Stomach (tissue), 8 donors: ENCODE measurements at regions not wholly inside any gene's neighbourhood (a gene's known extent, or its start where the extent isn't known, plus 50 kb on each side); places are given as distances from the start of the nearest gene placed in this dataset.
"Not testable (repeated sequence)": the region's sequence is repeated elsewhere in the genome, so short reads cannot be mapped to it uniquely, and the experiment has no call there.

Source experiments
- DNase-seq, 2 donors: peaks; one replicate each; pipeline versions ENCODE4 v3.0.0 to v3.0.0-alpha.2; 2013 to 2019
- H3K27ac ChIP-seq, 5 donors: fragments of 200-600 bp in 4 of 5; sonication (generic) in 4 of 5; one replicate each; pipeline ENCODE4 v1.5.1; 2013 to 2019; ENCODE audit warnings: mild to moderate bottlenecking in 1 of 5, moderate library complexity in 1 of 5
- H3K27me3 ChIP-seq, 3 donors: fragments of 200-600 bp; sonication (generic); one replicate each; pipeline ENCODE4 v1.5.1; 2017 to 2019; ENCODE audit warnings: mixed run types in 1 of 3
- H3K36me3 ChIP-seq, 4 donors: fragments of 200-600 bp; sonication (generic); 1 replicate in 3 of 4; 2 replicates in 1 of 4; pipeline ENCODE4 v1.5.1; 2016 to 2019
- H3K4me1 ChIP-seq, 4 donors: fragments of 200-600 bp; sonication (generic); one replicate each; pipeline ENCODE4 v1.5.1; 2016 to 2019
- H3K4me3 ChIP-seq, 4 donors: fragments of 200-600 bp; sonication (generic) in 3 of 4; one replicate each; pipeline ENCODE4 v1.5.1; 2016 to 2019; ENCODE audit warnings: mild to moderate bottlenecking in 1 of 4
- H3K9me3 ChIP-seq, 4 donors: fragments of 200-600 bp; sonication (generic); one replicate each; pipeline ENCODE4 v1.5.1; 2016 to 2019
- EP300 ChIP-seq: sonication (generic); formaldehyde crosslinking; IDR thresholded peaks from one replicate; pipeline ENCODE4 v1.6.1; 2017; ENCODE audit warnings: antibody characterized with exemption
- POLR2A ChIP-seq, 4 donors: fragments of 450-650 bp; IDR thresholded peaks; one replicate each; pipeline ENCODE4 v1.6.1; 2016; ENCODE audit warnings: antibody characterized with exemption in 4 of 4, control low read depth in 2 of 4, mild to moderate bottlenecking in 1 of 4, moderate library complexity in 1 of 4
- POLR2AphosphoS5 ChIP-seq, 3 donors: sonication (generic); formaldehyde crosslinking; IDR thresholded peaks; one replicate each; pipeline ENCODE4 v1.6.1; 2016; ENCODE audit warnings: antibody characterized with exemption in 3 of 3
- WGBS, 5 donors: extraction: QIAGEN DNeasy Blood & Tissue Kit in 3 of 5; methylation state at CpG; one replicate each; pipeline versions ENCODE4 v1.1.5 to v1.1.7; 2013 to 2018; 5-methylcytosine and 5-hydroxymethylcytosine counted together
- intact Hi-C: fragments of 100-400 bp; cut with DNase I; formaldehyde crosslinking; loops from one replicate; pipeline ENCODE4 v1.15.1; 2023; ENCODE audit warnings: low total_unique reads
- TF ChIP-seq, protein P1 (sequence below), 7 experiments: fragments of 450-650 bp in 4 of 7; fragments of 200-600 bp in 3 of 7; sonication (generic) in 3 of 7; IDR thresholded peaks; one replicate each; pipeline ENCODE4 v1.5.1; 2016 to 2019; ENCODE audit warnings: antibody characterized with exemption in 7 of 7, control low read depth in 2 of 7, mild to moderate bottlenecking in 1 of 7
- donor health status: healthy with polysubstance abuse.
- donor health status: Bipolar disorder and iron deficiency.
- donor health status: healthy.

DNA sequence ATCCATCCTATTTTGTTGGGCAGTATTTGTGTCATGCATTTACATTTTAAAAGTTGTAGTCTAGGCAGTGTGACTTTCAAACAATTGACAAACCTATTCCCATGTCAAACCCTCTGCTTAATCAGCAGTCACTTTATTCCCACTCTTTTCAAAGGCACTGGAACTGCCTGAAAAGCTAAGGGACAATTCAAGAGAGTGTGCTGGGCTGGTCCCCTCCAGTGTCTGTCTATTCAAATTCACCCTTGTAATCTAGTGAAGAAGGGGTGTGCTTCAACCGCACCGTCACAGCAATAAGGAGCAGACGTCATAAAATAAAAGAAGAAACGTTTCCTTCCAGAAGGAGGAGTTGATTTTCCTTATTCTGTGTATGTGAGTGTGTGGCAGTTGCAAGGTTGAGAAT, 197.0 kb upstream of the MAD2L1 start:
- 55 to 61% (median 57%) methylated on average over 4 of the region's 4 CpGs for WGBS, 5 donors
- no peaks in the 10 kb centered on the region for H3K9me3 ChIP-seq
- no peak overlapping the region for H3K27ac ChIP-seq
- no peaks in the 10 kb centered on the region for H3K4me1 ChIP-seq
- no peak for TF ChIP-seq EP300
- TF ChIP-seq, protein P1, sequence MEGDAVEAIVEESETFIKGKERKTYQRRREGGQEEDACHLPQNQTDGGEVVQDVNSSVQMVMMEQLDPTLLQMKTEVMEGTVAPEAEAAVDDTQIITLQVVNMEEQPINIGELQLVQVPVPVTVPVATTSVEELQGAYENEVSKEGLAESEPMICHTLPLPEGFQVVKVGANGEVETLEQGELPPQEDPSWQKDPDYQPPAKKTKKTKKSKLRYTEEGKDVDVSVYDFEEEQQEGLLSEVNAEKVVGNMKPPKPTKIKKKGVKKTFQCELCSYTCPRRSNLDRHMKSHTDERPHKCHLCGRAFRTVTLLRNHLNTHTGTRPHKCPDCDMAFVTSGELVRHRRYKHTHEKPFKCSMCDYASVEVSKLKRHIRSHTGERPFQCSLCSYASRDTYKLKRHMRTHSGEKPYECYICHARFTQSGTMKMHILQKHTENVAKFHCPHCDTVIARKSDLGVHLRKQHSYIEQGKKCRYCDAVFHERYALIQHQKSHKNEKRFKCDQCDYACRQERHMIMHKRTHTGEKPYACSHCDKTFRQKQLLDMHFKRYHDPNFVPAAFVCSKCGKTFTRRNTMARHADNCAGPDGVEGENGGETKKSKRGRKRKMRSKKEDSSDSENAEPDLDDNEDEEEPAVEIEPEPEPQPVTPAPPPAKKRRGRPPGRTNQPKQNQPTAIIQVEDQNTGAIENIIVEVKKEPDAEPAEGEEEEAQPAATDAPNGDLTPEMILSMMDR (IDR thresholded peaks at IDR 0.05): no peak
- TF ChIP-seq POLR2A (IDR thresholded peaks at IDR 0.05): no peak
- no peak for TF ChIP-seq POLR2AphosphoS5 (IDR thresholded peaks at IDR 0.05)
- H3K36me3 ChIP-seq: no peaks in the 10 kb centered on the region
- DNase-seq: no peak
- intact Hi-C loops: no loop called here
- H3K4me3 ChIP-seq: no peak overlapping the region
- H3K27me3 ChIP-seq: no peaks in the 10 kb centered on the region

- Histone ChIP-seq H3K4me3 (no peak overlapping the region), H3K4me1 (no peaks in the 10 kb centered on the region), H3K9me3 (no peaks in the 10 kb centered on the region), H3K36me3 (no peaks in the 10 kb centered on the region), H3K27ac (no peak overlapping the region), H3K27me3 (no peaks in the 10 kb centered on the region)
- 86 to 91% (median 88%) methylated on average over 6 of the region's 6 CpGs for WGBS, 5 donors
- no peak for DNase-seq
- TF ChIP-seq EP300: no peak
- TF ChIP-seq, protein P1 (IDR thresholded peaks at IDR 0.05): no peak
- no peak for TF ChIP-seq POLR2AphosphoS5 (IDR thresholded peaks at IDR 0.05)
- TF ChIP-seq POLR2A (IDR thresholded peaks at IDR 0.05): no peak
- intact Hi-C loops: no loop called here
Measured at GRCh38 chr4:120261117-120261516, 194.5 kb upstream of the MAD2L1 start.

- H3K36me3 ChIP-seq, H3K4me1 ChIP-seq, H3K9me3 ChIP-seq, H3K4me3 ChIP-seq, DNase-seq, H3K27ac ChIP-seq, intact Hi-C loops, H3K27me3 ChIP-seq: not testable (repeated sequence)
- 57 to 82% (median 70%) methylated on average over 12 to 25 of the region's 28 CpGs for WGBS, 5 donors
Measured at GRCh38 chr4:120256112-120256775, 189.6 kb upstream of the MAD2L1 start.

- no peak overlapping the region for H3K4me3 ChIP-seq
- H3K4me1 ChIP-seq: peaks cover 0 to 10% (median 1%) of the 10 kb centered on the region in 4 donors
- no peaks in the 10 kb centered on the region for H3K9me3 ChIP-seq
- DNase-seq: no peak
- intact Hi-C loops: no loop called here
- no peak overlapping the region for H3K27ac ChIP-seq
- no peaks in the 10 kb centered on the region for H3K27me3 ChIP-seq
- H3K36me3 ChIP-seq: no peaks in the 10 kb centered on the region
- 81 to 93% (median 84%) methylated on average over 5 of the region's 5 CpGs for WGBS, 5 donors
- TF ChIP-seq EP300 (no peak), POLR2A (IDR thresholded peaks at IDR 0.05) (no peak), POLR2AphosphoS5 (IDR thresholded peaks at IDR 0.05) (no peak)
- TF ChIP-seq, protein P1 (IDR thresholded peaks at IDR 0.05): no peak
Measured at GRCh38 chr4:120238277-120238973, 171.8 kb upstream of the MAD2L1 start.

DNA sequence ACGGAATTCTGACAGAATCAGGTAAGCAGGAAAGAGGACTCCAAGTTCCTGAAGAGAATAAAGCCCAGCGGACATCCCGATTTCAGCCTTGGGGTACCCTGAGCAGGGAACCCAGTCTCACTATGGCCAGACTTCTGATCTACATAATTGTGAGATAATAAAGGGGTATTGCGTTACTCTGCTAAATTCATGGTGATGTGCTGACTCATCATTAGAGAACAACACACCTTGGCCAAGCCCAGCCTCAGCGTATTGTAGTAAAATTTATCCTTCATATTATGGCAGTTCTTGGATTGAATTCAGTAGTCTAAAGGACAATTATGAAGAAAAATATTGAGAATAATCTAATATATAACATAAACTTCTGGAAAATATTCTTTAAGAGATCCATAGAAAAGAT, 170.2 kb upstream of the MAD2L1 start:
- H3K27me3 ChIP-seq: no peaks in the 10 kb centered on the region
- no peak overlapping the region for H3K4me3 ChIP-seq
- intact Hi-C loops: no loop called here
- TF ChIP-seq EP300 (no peak), POLR2A (IDR thresholded peaks at IDR 0.05) (no peak), POLR2AphosphoS5 (IDR thresholded peaks at IDR 0.05) (no peak)
- TF ChIP-seq, protein P1 (IDR thresholded peaks at IDR 0.05): no peak
- WGBS, 5 donors: 85 to 94% (median 93%) methylated on average over 5 of the region's 5 CpGs
- H3K36me3 ChIP-seq: no peaks in the 10 kb centered on the region
- no peaks in the 10 kb centered on the region for H3K4me1 ChIP-seq
- H3K27ac ChIP-seq: no peak overlapping the region
- DNase-seq: no peak
- no peaks in the 10 kb centered on the region for H3K9me3 ChIP-seq
